ENCODE measurements at regions not wholly inside any gene's neighbourhood (a gene's known extent, or its start where the extent isn't known, plus 50 kb on each side); places are given as distances from the start of the nearest gene placed in this dataset.

DNA sequence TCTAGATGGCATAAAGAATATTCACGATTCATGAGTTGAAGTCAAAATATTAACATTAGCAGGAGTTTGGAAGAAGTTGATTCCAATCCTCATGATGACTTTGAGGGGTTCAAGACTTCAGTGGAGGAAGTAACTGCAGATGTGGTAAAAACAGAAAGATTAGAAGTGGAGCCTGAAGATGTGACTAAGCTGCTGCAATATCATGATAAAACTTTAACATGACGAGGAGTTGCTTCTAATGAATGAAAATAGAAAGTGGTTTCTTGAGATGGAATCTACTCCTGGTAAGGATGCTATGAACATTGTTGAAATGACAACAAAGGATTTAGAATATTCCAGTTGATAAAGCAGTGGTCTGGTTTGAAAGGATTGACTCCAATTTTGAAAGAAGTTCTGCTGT, 70.1 kb upstream of the TMLHE start:
- ChIA-PET CTCF (no interaction called here), POLR2A (no interaction called here)
- peak in 2 of 3 donors; percentile 23 to 60 for DNase-seq
- H3K27me3 ChIP-seq (replicated peaks in 2 of 5; ENCODE audit: control insufficient read depth in 4 of 5, insufficient read depth in 5 of 5, low read length in 4 of 5), result no peaks in the 10 kb centered on the region
- 63% methylated on average over 2 of the region's 2 CpGs for WGBS (ENCODE audit: insufficient coverage)
- H3K36me3 ChIP-seq (ENCODE audit: control insufficient read depth in 4 of 4, insufficient read depth in 4 of 4, low read length in 3 of 4), result no peaks in the 10 kb centered on the region
- H3K4me1 ChIP-seq (ENCODE audit: control extremely low read depth in 1 of 4, control insufficient read depth in 4 of 4, insufficient read depth in 4 of 4, low read length in 3 of 4), result no peaks in the 10 kb centered on the region
- H3K9me3 ChIP-seq (ENCODE audit: control extremely low read depth in 1 of 5, control insufficient read depth in 4 of 5, insufficient read depth in 2 of 5, low read depth in 1 of 5, low read length in 4 of 5), result no peaks in the 10 kb centered on the region
- no peak overlapping the region for H3K4me3 ChIP-seq (ENCODE audit: control insufficient read depth in 1 of 7, extremely low read depth in 1 of 7, insufficient read depth in 4 of 7, low read depth in 2 of 7, low read length in 6 of 7)
- H3K27ac ChIP-seq (ENCODE audit: insufficient read depth in 1 of 2, low read depth in 1 of 2, low read length in 2 of 2, poor library complexity in 1 of 2, severe bottlenecking in 2 of 2), result no peak overlapping the region

DNA sequence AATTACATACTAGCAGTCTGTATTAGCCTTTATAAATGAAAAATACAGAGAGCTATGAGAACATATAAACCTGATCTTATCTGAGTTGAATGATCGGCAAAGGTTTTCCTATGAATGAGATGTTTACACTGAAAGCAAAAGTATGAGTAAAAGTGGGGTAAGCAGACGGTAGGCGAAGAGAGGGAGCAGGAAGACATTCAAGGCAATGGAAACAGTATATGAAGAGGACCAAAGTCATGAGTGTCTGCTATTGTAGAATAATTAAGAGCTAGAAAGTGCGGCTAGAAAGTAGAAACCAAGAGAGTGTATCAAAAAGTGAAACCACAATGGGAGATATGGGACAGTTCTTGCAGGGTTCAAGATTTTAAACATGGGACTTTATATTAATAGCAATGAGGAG, 67.0 kb upstream of the TMLHE start:
- WGBS (ENCODE audit: insufficient coverage), result 86% methylated on average over 4 of the region's 4 CpGs
- ChIA-PET CTCF (no interaction called here), POLR2A (no interaction called here)
- Histone ChIP-seq H3K27ac (ENCODE audit: insufficient read depth in 1 of 2, low read depth in 1 of 2, low read length in 2 of 2, poor library complexity in 1 of 2, severe bottlenecking in 2 of 2) (no peak overlapping the region), H3K36me3 (ENCODE audit: control insufficient read depth in 4 of 4, insufficient read depth in 4 of 4, low read length in 3 of 4) (no peaks in the 10 kb centered on the region), H3K4me1 (ENCODE audit: control extremely low read depth in 1 of 4, control insufficient read depth in 4 of 4, insufficient read depth in 4 of 4, low read length in 3 of 4) (no peaks in the 10 kb centered on the region), H3K9me3 (ENCODE audit: control extremely low read depth in 1 of 5, control insufficient read depth in 4 of 5, insufficient read depth in 2 of 5, low read depth in 1 of 5, low read length in 4 of 5) (no peaks in the 10 kb centered on the region), H3K4me3 (ENCODE audit: control insufficient read depth in 1 of 7, extremely low read depth in 1 of 7, insufficient read depth in 4 of 7, low read depth in 2 of 7, low read length in 6 of 7) (no peak overlapping the region), H3K27me3 (replicated peaks in 2 of 5; ENCODE audit: control insufficient read depth in 4 of 5, insufficient read depth in 5 of 5, low read length in 4 of 5) (no peaks in the 10 kb centered on the region)
- no peak for DNase-seq

DNA sequence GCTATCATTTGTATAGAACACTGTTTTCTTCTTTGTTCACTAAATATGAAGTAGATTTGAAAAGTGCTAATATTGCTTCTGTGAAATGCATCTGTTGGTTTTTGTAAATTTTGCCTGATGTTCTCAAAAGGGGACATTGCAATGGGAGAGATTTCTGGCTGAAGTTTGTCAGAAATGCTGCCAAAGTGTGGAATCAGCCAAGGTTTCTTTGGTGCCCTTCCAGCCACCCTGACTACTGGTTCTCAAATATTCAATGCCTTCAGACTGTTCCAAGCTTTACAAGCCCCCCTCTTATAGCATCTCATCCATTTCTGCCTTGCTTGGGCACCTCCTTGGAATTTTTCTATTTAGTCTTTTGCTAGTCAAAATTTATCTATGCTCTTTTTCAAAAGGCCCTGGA, 60.6 kb upstream of the TMLHE start:
- POLR2A ChIA-PET, result no interaction called here
- Histone ChIP-seq H3K9me3 (ENCODE audit: control extremely low read depth in 1 of 5, control insufficient read depth in 4 of 5, insufficient read depth in 2 of 5, low read depth in 1 of 5, low read length in 4 of 5) (no peaks in the 10 kb centered on the region), H3K27ac (ENCODE audit: insufficient read depth in 1 of 2, low read depth in 1 of 2, low read length in 2 of 2, poor library complexity in 1 of 2, severe bottlenecking in 2 of 2) (no peak overlapping the region), H3K4me3 (ENCODE audit: control insufficient read depth in 1 of 7, extremely low read depth in 1 of 7, insufficient read depth in 4 of 7, low read depth in 2 of 7, low read length in 6 of 7) (no peak overlapping the region), H3K4me1 (ENCODE audit: control extremely low read depth in 1 of 4, control insufficient read depth in 4 of 4, insufficient read depth in 4 of 4, low read length in 3 of 4) (no peaks in the 10 kb centered on the region), H3K27me3 (replicated peaks in 2 of 5; ENCODE audit: control insufficient read depth in 4 of 5, insufficient read depth in 5 of 5, low read length in 4 of 5) (no peaks in the 10 kb centered on the region), H3K36me3 (ENCODE audit: control insufficient read depth in 4 of 4, insufficient read depth in 4 of 4, low read length in 3 of 4) (no peaks in the 10 kb centered on the region)
- CTCF ChIA-PET, result no interaction called here
- no peak for DNase-seq

DNA sequence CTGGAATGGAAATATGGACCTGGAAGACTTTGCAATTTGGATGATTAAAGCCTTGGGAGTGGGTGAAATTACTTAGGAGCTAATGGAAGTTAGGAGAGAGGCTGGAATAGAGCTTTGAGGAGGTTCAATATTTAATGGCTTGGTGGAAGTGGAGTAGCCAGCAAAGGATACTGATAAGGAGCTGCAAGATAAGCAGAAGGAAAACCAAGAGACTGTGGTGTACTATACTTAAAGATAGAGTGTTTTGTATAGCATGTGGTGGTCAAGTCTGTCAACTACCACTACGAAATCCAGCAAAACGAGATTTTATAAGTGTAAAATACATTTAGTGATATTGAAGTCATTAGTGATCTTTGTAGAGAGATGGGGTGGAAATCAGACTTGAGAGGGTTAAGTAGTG, 54.0 kb upstream of the TMLHE start:
- peak in 2 of 3 donors; percentile 22 to 46 for DNase-seq
- no peaks in the 10 kb centered on the region for H3K4me1 ChIP-seq (ENCODE audit: control extremely low read depth in 1 of 4, control insufficient read depth in 4 of 4, insufficient read depth in 4 of 4, low read length in 3 of 4)
- H3K27me3 ChIP-seq (replicated peaks in 2 of 5; ENCODE audit: control insufficient read depth in 4 of 5, insufficient read depth in 5 of 5, low read length in 4 of 5), result no peaks in the 10 kb centered on the region
- H3K27ac ChIP-seq (ENCODE audit: insufficient read depth in 1 of 2, low read depth in 1 of 2, low read length in 2 of 2, poor library complexity in 1 of 2, severe bottlenecking in 2 of 2), result no peak overlapping the region
- WGBS (ENCODE audit: insufficient coverage), result no CpG with 5 or more reads among the region's 2 CpGs
- H3K9me3 ChIP-seq (ENCODE audit: control extremely low read depth in 1 of 5, control insufficient read depth in 4 of 5, insufficient read depth in 2 of 5, low read depth in 1 of 5, low read length in 4 of 5), result peaks cover 0 to 5% (median 2%) of the 10 kb centered on the region in 5 experiments
- ChIA-PET POLR2A (no interaction called here), CTCF (no interaction called here)
- no peaks in the 10 kb centered on the region for H3K36me3 ChIP-seq (ENCODE audit: control insufficient read depth in 4 of 4, insufficient read depth in 4 of 4, low read length in 3 of 4)
- no peak overlapping the region for H3K4me3 ChIP-seq (ENCODE audit: control insufficient read depth in 1 of 7, extremely low read depth in 1 of 7, insufficient read depth in 4 of 7, low read depth in 2 of 7, low read length in 6 of 7)

Measured in common myeloid progenitor, CD34-positive (primary cell).